Tibial nerve (tissue), 4 donors: ENCODE measurements at regions not wholly inside any gene's neighbourhood (a gene's known extent, or its start where the extent isn't known, plus 50 kb on each side); places are given as distances from the start of the nearest gene placed in this dataset.
"Not testable (repeated sequence)": the region's sequence is repeated elsewhere in the genome, so short reads cannot be mapped to it uniquely, and the experiment has no call there.

Experiments
- CTCF ChIP-seq, 5 experiments: fragments of 200-600 bp in 3 of 5; fragments of 450-650 bp in 2 of 5; sonication (generic) in 3 of 5; IDR thresholded peaks; one replicate each; pipeline ENCODE4 v1.5.1; 2016 to 2019; ENCODE audit warnings: antibody characterized with exemption in 5 of 5, mild to moderate bottlenecking in 3 of 5, moderate library complexity in 2 of 5
- EP300 ChIP-seq, 2 donors: sonication (generic); formaldehyde crosslinking; IDR thresholded peaks; one replicate each; pipeline ENCODE4 v1.6.1; 2017; ENCODE audit warnings: antibody characterized with exemption in 2 of 2, mild to moderate bottlenecking in 1 of 2

- not testable (repeated sequence) for TF ChIP-seq EP300, CTCF (IDR thresholded peaks at IDR 0.05)
Measured at GRCh38 chr15:21344960-21345359, 95.3 kb downstream of the POTEB3 start.
